HFFc6 (cell line): ENCODE measurements at regions not wholly inside any gene's neighbourhood (a gene's known extent, or its start where the extent isn't known, plus 50 kb on each side); places are given as distances from the start of the nearest gene placed in this dataset.

Experiments
- DNase-seq: peaks from one replicate; pipeline ENCODE4 v3.0.0-alpha.2; 2018
- H3K27ac Mint-ChIP-seq: 2 replicates; pipeline ENCODE4 v1.8.0; 2020; ENCODE audit warnings: mild to moderate bottlenecking, mixed read lengths
- H3K27me3 Mint-ChIP-seq: 2 replicates; pipeline ENCODE4 v1.8.0; 2021; ENCODE audit warnings: mild to moderate bottlenecking, moderate library complexity, mixed read lengths; ENCODE audit not compliant: insufficient read depth
- H3K36me3 Mint-ChIP-seq: 2 replicates; pipeline ENCODE4 v1.8.0; 2021; ENCODE audit warnings: low read depth, mixed read lengths
- H3K4me1 Mint-ChIP-seq: 2 replicates; pipeline ENCODE4 v1.8.0; 2020; ENCODE audit warnings: low read depth, mixed read lengths
- H3K4me3 Mint-ChIP-seq: 2 replicates; pipeline ENCODE4 v1.8.0; 2020; ENCODE audit warnings: mild to moderate bottlenecking, moderate library complexity, mixed read lengths
- H3K9me3 Mint-ChIP-seq: 2 replicates; pipeline ENCODE4 v1.8.0; 2020; ENCODE audit warnings: mild to moderate bottlenecking, mixed read lengths
- TF ChIP-seq, protein P1 (sequence below): fragments of 200-600 bp; sonication (generic); IDR thresholded peaks from 2 replicates; pipeline ENCODE4 v1.5.0; 2021; ENCODE audit warnings: antibody characterized with exemption, mild to moderate bottlenecking

DNA sequence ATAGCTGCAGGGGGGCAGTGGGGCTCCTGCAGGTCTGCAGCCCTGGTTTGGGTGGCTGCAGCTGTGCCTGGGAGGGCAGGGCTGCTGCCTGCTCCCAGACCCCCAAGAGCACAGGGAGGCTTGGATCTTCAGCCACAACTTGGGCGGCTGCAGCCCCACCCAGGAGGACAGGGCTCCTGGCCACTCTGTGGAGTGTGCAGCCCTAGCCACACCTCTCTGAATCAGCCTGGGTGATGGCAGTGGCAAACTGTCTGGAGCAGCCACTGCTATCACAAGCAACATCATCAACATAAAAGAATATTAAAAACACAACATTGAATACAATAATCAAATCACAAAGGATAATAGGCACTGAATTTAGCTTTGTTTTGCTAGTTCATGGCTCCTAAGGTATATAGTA, 164.9 kb upstream of the SLC27A6 start:
- no peaks in the 10 kb centered on the region for H3K9me3 Mint-ChIP-seq
- DNase-seq, result no peak
- H3K4me3 Mint-ChIP-seq, result no peak overlapping the region
- H3K4me1 Mint-ChIP-seq, result no peaks in the 10 kb centered on the region
- H3K27ac Mint-ChIP-seq, result no peak overlapping the region
- TF ChIP-seq, protein P1, sequence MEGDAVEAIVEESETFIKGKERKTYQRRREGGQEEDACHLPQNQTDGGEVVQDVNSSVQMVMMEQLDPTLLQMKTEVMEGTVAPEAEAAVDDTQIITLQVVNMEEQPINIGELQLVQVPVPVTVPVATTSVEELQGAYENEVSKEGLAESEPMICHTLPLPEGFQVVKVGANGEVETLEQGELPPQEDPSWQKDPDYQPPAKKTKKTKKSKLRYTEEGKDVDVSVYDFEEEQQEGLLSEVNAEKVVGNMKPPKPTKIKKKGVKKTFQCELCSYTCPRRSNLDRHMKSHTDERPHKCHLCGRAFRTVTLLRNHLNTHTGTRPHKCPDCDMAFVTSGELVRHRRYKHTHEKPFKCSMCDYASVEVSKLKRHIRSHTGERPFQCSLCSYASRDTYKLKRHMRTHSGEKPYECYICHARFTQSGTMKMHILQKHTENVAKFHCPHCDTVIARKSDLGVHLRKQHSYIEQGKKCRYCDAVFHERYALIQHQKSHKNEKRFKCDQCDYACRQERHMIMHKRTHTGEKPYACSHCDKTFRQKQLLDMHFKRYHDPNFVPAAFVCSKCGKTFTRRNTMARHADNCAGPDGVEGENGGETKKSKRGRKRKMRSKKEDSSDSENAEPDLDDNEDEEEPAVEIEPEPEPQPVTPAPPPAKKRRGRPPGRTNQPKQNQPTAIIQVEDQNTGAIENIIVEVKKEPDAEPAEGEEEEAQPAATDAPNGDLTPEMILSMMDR, result no peak
- H3K27me3 Mint-ChIP-seq, result no peaks in the 10 kb centered on the region
- no peaks in the 10 kb centered on the region for H3K36me3 Mint-ChIP-seq

DNA sequence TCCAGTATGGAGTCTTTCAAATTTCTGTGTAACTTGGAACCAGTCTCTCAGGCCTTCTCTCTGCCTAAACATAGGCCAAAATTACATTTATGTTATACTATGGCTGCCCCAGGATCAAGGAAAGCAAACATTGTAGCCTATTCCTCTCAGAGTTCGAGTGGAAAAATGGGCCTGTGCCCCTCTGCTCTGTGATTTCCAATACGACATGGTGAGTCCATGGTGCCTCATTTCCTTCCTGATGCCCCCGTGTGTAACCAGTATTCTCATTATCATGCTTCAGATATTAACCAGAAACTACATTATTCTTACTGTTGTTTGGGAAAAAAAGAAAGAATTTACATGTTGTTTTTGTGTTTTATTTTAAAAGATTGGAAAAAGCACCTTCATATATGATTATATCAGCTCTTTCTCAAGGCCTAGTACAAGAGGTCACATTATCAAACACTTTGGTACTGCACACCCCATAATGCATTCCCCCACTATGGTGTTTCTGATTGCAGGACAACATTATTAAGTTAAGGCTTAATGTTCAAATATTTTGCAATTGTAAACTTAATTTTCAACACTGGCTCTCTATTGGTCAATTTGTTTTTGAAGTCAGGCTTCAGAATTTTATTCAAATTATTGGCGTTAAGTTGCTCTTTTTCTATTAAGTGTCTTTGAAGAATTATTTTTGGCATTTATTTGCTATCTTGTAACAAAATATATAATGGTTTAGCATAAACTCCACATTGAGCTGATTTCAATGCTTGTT, 151.8 kb upstream of the SLC27A6 start:
- no peaks in the 10 kb centered on the region for H3K4me1 Mint-ChIP-seq
- H3K9me3 Mint-ChIP-seq, result peaks cover 3% of the 10 kb centered on the region; the same call in 1 of the 2 replicates
- no peak overlapping the region for H3K27ac Mint-ChIP-seq
- H3K4me3 Mint-ChIP-seq, result no peak overlapping the region
- H3K27me3 Mint-ChIP-seq, result no peaks in the 10 kb centered on the region; the same call in 1 of the 2 replicates
- TF ChIP-seq, protein P1, result no peak
- no peaks in the 10 kb centered on the region for H3K36me3 Mint-ChIP-seq
- no peak for DNase-seq

DNA sequence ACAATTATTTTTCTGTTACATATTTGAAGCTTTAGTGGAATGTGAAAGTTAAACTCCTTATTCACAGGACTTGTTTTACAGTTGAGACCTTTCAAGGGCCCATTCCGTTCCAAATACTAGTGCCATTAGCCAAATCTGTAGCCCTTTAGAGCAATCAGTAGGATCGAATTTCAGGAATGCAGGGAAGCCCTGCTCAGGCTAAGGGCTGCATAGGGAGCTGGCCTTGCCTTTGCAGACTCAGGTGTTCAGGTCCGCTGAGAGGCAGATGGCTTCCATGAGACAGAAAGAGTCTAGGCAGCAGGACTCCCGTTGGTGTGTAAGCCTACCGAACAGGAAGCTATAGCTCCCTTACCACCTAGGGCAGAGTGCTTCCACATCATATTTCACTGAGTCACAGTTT, 150.1 kb upstream of the SLC27A6 start:
- Mint-ChIP-seq H3K36me3 (no peaks in the 10 kb centered on the region), H3K9me3 (no peaks in the 10 kb centered on the region), H3K27me3 (no peaks in the 10 kb centered on the region; the same call in 1 of the 2 replicates), H3K4me1 (no peaks in the 10 kb centered on the region), H3K27ac (no peak overlapping the region), H3K4me3 (no peak overlapping the region)
- DNase-seq, result no peak
- TF ChIP-seq, protein P1, result no peak

DNA sequence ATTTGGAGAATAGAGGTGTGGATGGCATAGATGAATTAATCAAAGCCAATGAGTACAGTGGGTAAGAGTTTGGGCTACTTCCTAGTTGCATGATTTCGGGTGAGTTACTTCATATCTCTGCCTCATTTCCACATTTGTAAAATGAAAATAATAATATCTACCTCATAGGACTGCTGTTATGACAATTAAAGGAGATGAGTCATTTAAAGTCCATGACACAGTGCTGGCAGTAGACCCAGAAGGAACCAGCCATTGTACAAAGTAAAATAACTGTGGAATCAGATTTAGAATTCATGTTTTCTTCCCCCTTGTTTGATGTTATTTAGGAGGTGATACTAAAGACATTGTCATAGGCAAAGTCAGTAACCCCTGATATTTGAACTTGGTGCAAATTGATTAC, 139.5 kb upstream of the SLC27A6 start:
- DNase-seq, result peak; percentile 19
- Mint-ChIP-seq H3K4me3 (no peak overlapping the region), H3K9me3 (no peaks in the 10 kb centered on the region), H3K4me1 (no peaks in the 10 kb centered on the region), H3K27ac (no peak overlapping the region; the same call in 1 of the 2 replicates), H3K36me3 (no peaks in the 10 kb centered on the region), H3K27me3 (no peaks in the 10 kb centered on the region; the same call in 1 of the 2 replicates)
- TF ChIP-seq, protein P1, result no peak

GRCh38 chr5:128826275-128826674, 139.0 kb upstream of the SLC27A6 start:
- no peak overlapping the region for H3K4me3 Mint-ChIP-seq
- H3K27me3 Mint-ChIP-seq, result no peaks in the 10 kb centered on the region; the same call in 1 of the 2 replicates
- H3K9me3 Mint-ChIP-seq, result no peaks in the 10 kb centered on the region
- no peaks in the 10 kb centered on the region for H3K4me1 Mint-ChIP-seq
- H3K27ac Mint-ChIP-seq, result no peak overlapping the region
- TF ChIP-seq, protein P1, result no peak
- no peaks in the 10 kb centered on the region for H3K36me3 Mint-ChIP-seq
- DNase-seq, result no peak
